Lung (tissue), 11 donors: ENCODE measurements at regions not wholly inside any gene's neighbourhood (a gene's known extent, or its start where the extent isn't known, plus 50 kb on each side); places are given as distances from the start of the nearest gene placed in this dataset.

Source experiments
- ATAC-seq: fragments of 200-7000 bp; cut with Tn5 transposase; one replicate; pipeline ENCODE4 v1.9.1; 2020; ENCODE audit warnings: moderate number of reproducible peaks; ENCODE audit not compliant: insufficient read depth, low FRiP score
- DNase-seq, 3 donors: peaks; one replicate each; pipeline ENCODE4 v3.0.0-alpha.2; 2013 to 2017
- H3K27ac ChIP-seq, 2 donors: one replicate each; pipeline ENCODE4 v1.5.1; 2013; ENCODE audit warnings: mild to moderate bottlenecking in 2 of 2, moderate library complexity in 2 of 2, control low read depth in 1 of 2, inconsistent platforms in 1 of 2, low read depth in 1 of 2, low read length in 1 of 2
- H3K27me3 ChIP-seq, 3 donors: one replicate each; pipeline ENCODE4 v1.5.1; 2013; ENCODE audit warnings: low read length in 2 of 3; ENCODE audit not compliant: control insufficient read depth in 3 of 3, insufficient read depth in 3 of 3
- H3K36me3 ChIP-seq, 4 donors: one replicate each; pipeline ENCODE4 v1.5.1; 2013; ENCODE audit warnings: low read length in 4 of 4, mild to moderate bottlenecking in 1 of 4, moderate library complexity in 1 of 4; ENCODE audit not compliant: control insufficient read depth in 4 of 4, insufficient read depth in 4 of 4
- H3K4me1 ChIP-seq, 5 donors: one replicate each; pipeline ENCODE4 v1.5.1; 2013; ENCODE audit warnings: low read length in 5 of 5, mild to moderate bottlenecking in 2 of 5, moderate library complexity in 1 of 5; ENCODE audit not compliant: control insufficient read depth in 5 of 5, insufficient read depth in 5 of 5
- H3K4me3 ChIP-seq: one replicate; pipeline ENCODE4 v1.5.1; 2013; ENCODE audit warnings: mild to moderate bottlenecking, control low read depth, moderate library complexity
- H3K9ac ChIP-seq, 2 donors: one replicate each; pipeline ENCODE4 v1.5.1; 2013; ENCODE audit warnings: low read length in 2 of 2, control low read depth in 1 of 2; ENCODE audit not compliant: insufficient read depth in 1 of 2
- H3K9me3 ChIP-seq, 4 donors: one replicate each; pipeline ENCODE4 v1.5.1; 2013; ENCODE audit warnings: low read length in 3 of 4, mild to moderate bottlenecking in 1 of 4, moderate library complexity in 1 of 4; ENCODE audit not compliant: control insufficient read depth in 4 of 4, insufficient read depth in 3 of 4
- CTCF ChIP-seq: IDR thresholded peaks from 2 replicates; pipeline ENCODE4 v1.5.1; 2012; ENCODE audit warnings: mild to moderate bottlenecking; ENCODE audit errors: control extremely low read depth, extremely low read depth
- WGBS, 2 donors: extraction: QIAGEN DNeasy Blood & Tissue Kit; methylation state at CpG; one replicate each; pipeline ENCODE4 v1.1.7; 2013; 5-methylcytosine and 5-hydroxymethylcytosine counted together
- donor health status: control.
- donor health status: control.
- donor health status: Bipolar disorder and iron deficiency.
- donor health status: healthy.
- donor health status: DM: yes; HTN: yes; CAD: no.

GRCh38 chr6:11878735-11879134, 100.1 kb upstream of the ADTRP start:
- Histone ChIP-seq H3K4me3 (no peak overlapping the region), H3K27me3 (no peaks in the 10 kb centered on the region), H3K9ac (no peak overlapping the region), H3K4me1 (peaks cover 0 to 34% (median 7%) of the 10 kb centered on the region in 5 donors), H3K9me3 (no peaks in the 10 kb centered on the region), H3K36me3 (no peaks in the 10 kb centered on the region), H3K27ac (no peak overlapping the region)
- 68 to 83% methylated on average over 3 of the region's 3 CpGs for WGBS, 2 donors
- ATAC-seq (no peak), DNase-seq (peak; percentile 47 to 81 (median 79))
- TF ChIP-seq CTCF: no peak

GRCh38 chr6:11878029-11878428, 99.4 kb upstream of the ADTRP start:
- Histone ChIP-seq H3K27ac (no peak overlapping the region), H3K9ac (no peak overlapping the region), H3K36me3 (no peaks in the 10 kb centered on the region), H3K27me3 (no peaks in the 10 kb centered on the region), H3K4me3 (no peak overlapping the region), H3K4me1 (peaks cover 0 to 34% (median 7%) of the 10 kb centered on the region in 5 donors), H3K9me3 (no peaks in the 10 kb centered on the region)
- DNase-seq (peak in 2 of 3 donors; percentile 78 to 79), ATAC-seq (no peak)
- WGBS, 2 donors: 36 to 54% methylated on average over 3 of the region's 3 CpGs
- no peak for TF ChIP-seq CTCF

GRCh38 chr6:11876934-11877433, 98.4 kb upstream of the ADTRP start:
- Histone ChIP-seq H3K4me1 (peaks cover 0 to 34% (median 7%) of the 10 kb centered on the region in 5 donors), H3K36me3 (no peaks in the 10 kb centered on the region), H3K27ac (no peak overlapping the region), H3K9ac (no peak overlapping the region), H3K9me3 (no peaks in the 10 kb centered on the region), H3K4me3 (no peak overlapping the region), H3K27me3 (no peaks in the 10 kb centered on the region)
- ATAC-seq (no peak), DNase-seq (peak in 1 of 3 donors; percentile 5)
- WGBS, 2 donors: 94% methylated on average over 10 of the region's 10 CpGs
- TF ChIP-seq CTCF: no peak
